AG10803 (cell line): ENCODE measurements at regions not wholly inside any gene's neighbourhood (a gene's known extent, or its start where the extent isn't known, plus 50 kb on each side); places are given as distances from the start of the nearest gene placed in this dataset.
"Not testable (repeated sequence)": the region's sequence is repeated elsewhere in the genome, so short reads cannot be mapped to it uniquely, and the experiment has no call there.

ENCODE experiments used
- DNase-seq: peaks from one replicate; pipeline ENCODE4 v3.0.0; 2010; ENCODE audit warnings: low read depth
- H3K4me3 ChIP-seq: 2 replicates; pipeline ENCODE4 v1.5.1; 2011; ENCODE audit warnings: mild to moderate bottlenecking, low read length, control low read depth
- CTCF ChIP-seq: conservative IDR thresholded peaks from 2 replicates; pipeline ENCODE4 v1.5.1; 2011; ENCODE audit warnings: mild to moderate bottlenecking, low read length, control low read depth, inconsistent platforms

GRCh38 chr4:112015960-112016359 lies 129.3 kb upstream of the FAM241A start:
- no peak for TF ChIP-seq CTCF
- no peak for DNase-seq

GRCh38 chr4:112023402-112023950 lies 121.8 kb upstream of the FAM241A start:
- DNase-seq: peak; percentile 5
- no peak for TF ChIP-seq CTCF
- no peak overlapping the region for H3K4me3 ChIP-seq

More at GRCh38 chr4:112015960-112016359, 129.3 kb upstream of the FAM241A start:
- no peak overlapping the region for H3K4me3 ChIP-seq

GRCh38 chr4:112026058-112026457 lies 119.2 kb upstream of the FAM241A start:
- no peak for DNase-seq
- H3K4me3 ChIP-seq: no peak overlapping the region
- TF ChIP-seq CTCF: no peak

- DNase-seq: peak; percentile 10
- TF ChIP-seq CTCF: no peak
- H3K4me3 ChIP-seq: no peak overlapping the region
Measured at GRCh38 chr4:112029771-112030171, 115.5 kb upstream of the FAM241A start.

GRCh38 chr4:112031712-112032328 lies 113.4 kb upstream of the FAM241A start:
- no peak overlapping the region for H3K4me3 ChIP-seq
- DNase-seq: peak; percentile 69

GRCh38 chr4:112036886-112037285 lies 108.4 kb upstream of the FAM241A start:
- TF ChIP-seq CTCF: no peak
- no peak overlapping the region for H3K4me3 ChIP-seq
- peak; percentile 20 for DNase-seq

More at GRCh38 chr4:112031712-112032328, 113.4 kb upstream of the FAM241A start:
- TF ChIP-seq CTCF: peak; percentile 86

GRCh38 chr4:112038861-112039260 lies 106.4 kb upstream of the FAM241A start:
- TF ChIP-seq CTCF: no peak
- no peak overlapping the region for H3K4me3 ChIP-seq
- DNase-seq: peak; percentile 40

GRCh38 chr4:112049119-112049518 lies 96.1 kb upstream of the FAM241A start:
- DNase-seq, H3K4me3 ChIP-seq: not testable (repeated sequence)
